ENCODE measurements at regions not wholly inside any gene's neighbourhood (a gene's known extent, or its start where the extent isn't known, plus 50 kb on each side); places are given as distances from the start of the nearest gene placed in this dataset.
"Not testable (repeated sequence)": the region's sequence is repeated elsewhere in the genome, so short reads cannot be mapped to it uniquely, and the experiment has no call there.

DNA sequence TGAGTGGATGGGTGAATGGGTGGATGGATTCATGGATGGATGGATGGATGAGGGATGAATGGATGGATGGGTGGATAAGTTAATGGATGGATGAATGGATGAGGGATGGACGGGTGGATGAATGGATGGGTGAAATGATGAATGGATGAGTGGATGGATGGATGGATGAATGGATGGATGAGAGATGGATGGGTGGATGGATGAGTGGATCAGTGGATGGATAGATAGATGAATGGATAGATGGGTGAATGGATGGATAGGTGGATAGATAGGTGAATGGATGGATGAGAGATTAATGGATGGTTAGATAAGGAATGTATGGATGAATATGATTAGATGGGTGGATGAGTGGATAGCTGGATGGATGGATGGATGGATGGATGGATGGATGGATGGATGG, 313.5 kb downstream of the NPHP4 start:
- no peaks in the 10 kb centered on the region for H3K9me3 ChIP-seq (ENCODE audit: severe bottlenecking)
- H3K4me3 ChIP-seq (ENCODE audit: low read depth, low read length), result no peak overlapping the region
- H3K36me3 ChIP-seq, result no peaks in the 10 kb centered on the region
- no peaks in the 10 kb centered on the region for H3K27me3 ChIP-seq (ENCODE audit: insufficient read depth, low read depth, severe bottlenecking)
- no peak for TF ChIP-seq CTCF (IDR thresholded peaks at IDR 0.05; ENCODE audit: low read depth, low read length)
- no peak overlapping the region for H3K27ac ChIP-seq
- no peak for DNase-seq

DNA sequence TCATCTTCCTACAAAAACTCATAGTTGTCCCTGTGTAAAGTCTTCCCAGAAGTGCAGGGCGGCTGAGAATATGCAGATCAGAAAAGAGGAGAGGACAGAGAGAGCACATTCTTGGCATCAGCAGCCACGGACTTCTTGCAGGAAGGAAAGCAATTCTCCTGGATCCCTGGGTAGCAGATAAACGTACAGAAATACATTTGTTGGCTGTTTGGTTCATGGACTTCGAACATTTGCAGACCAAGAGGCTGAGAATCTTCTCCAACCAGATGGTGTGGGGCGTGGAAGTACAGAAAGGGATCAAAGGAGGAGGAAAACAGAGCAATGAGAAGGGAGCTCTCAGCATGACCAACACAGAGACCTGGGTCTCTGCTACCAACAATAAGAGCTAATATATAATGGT, 319.9 kb downstream of the NPHP4 start:
- not testable (repeated sequence) for H3K36me3 ChIP-seq; H3K27ac ChIP-seq; H3K4me3 ChIP-seq (ENCODE audit: low read depth, low read length); DNase-seq; H3K27me3 ChIP-seq (ENCODE audit: insufficient read depth, low read depth, severe bottlenecking); H3K9me3 ChIP-seq (ENCODE audit: severe bottlenecking)

DNA sequence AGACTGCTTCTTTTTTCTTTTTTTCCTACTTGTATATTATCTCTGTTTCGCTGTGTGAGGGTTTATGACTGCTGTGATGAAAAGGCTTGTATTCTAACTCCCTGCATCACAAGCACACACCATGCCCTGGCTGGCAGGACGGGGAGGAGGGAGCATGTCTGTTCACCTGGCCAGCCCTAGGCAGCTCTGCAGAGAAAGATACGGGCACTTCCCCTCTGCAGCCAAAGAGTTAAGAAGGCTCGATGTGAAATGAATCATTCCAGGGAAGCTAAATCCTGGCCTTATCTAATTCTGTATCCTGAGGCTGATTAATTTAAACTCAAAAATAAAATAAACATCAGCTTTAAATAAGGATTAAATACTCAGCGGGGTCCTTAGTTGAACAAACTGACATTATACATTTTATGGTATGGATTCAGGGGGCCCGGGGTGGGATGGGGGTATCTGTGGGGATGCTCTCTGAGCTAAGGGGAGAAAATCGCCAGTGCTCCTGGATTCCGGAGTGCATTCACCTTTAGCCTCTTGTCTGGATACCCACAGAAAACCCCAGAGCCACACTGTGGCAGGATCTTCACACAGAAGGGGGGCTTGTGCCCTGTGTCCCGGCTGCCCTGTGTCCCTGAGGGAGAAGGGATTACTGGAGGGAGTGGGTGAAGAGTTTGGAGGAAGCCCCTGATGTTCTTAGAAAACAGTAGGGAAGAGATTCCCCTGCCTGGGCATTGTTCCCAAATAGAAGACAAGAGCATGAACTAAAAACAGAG, 321.5 kb downstream of the NPHP4 start:
- H3K27me3 ChIP-seq (ENCODE audit: insufficient read depth, low read depth, severe bottlenecking), result no peaks in the 10 kb centered on the region
- no peaks in the 10 kb centered on the region for H3K36me3 ChIP-seq
- no peak for DNase-seq
- no peak overlapping the region for H3K27ac ChIP-seq
- no peak for TF ChIP-seq CTCF (IDR thresholded peaks at IDR 0.05; ENCODE audit: low read depth, low read length)
- no peak overlapping the region for H3K4me3 ChIP-seq (ENCODE audit: low read depth, low read length)
- H3K9me3 ChIP-seq (ENCODE audit: severe bottlenecking), result no peaks in the 10 kb centered on the region

DNA sequence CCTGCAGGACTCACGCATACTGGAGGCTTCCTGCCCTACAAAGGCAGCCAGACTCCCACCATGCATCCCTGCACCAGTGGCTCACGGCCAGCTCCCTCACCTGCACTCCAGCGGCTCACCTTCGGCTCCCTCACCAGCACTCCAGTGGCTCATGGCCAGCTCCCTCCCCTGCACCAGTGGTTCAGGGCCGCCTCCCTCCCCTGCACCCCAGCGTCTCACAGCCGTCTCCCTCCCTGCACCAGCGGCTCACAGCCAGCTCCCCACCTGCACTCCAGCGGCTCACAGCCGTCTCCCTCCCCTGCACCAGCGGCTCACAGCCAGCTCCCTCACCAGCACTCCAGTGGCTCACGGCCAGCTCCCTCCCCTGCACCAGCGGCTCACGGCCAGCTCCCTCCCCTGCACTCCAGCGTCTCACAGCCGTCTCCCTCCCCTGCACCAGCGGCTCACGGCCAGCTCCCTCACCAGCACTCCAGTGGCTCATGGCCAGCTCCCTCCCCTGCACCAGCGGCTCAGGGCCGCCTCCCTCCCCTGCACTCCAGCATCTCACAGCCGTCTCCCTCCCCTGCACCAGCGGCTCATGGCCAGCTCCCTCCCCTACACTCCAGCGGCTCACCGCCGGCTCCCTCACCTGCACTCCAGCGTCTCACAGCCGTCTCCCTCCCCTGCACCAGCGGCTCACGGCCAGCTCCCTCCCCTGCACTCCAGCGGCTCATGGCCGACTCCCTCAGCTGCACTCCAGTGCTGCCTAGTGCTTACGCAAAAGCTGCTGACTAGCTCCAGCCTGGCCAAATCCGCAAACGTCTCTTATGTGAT, 324.5 kb downstream of the NPHP4 start:
- Histone ChIP-seq H3K27me3 (ENCODE audit: insufficient read depth, low read depth, severe bottlenecking) (no peaks in the 10 kb centered on the region), H3K9me3 (ENCODE audit: severe bottlenecking) (no peaks in the 10 kb centered on the region), H3K27ac (no peak overlapping the region), H3K36me3 (no peaks in the 10 kb centered on the region), H3K4me3 (ENCODE audit: low read depth, low read length) (no peak overlapping the region)
- no peak for TF ChIP-seq CTCF (IDR thresholded peaks at IDR 0.05; ENCODE audit: low read depth, low read length)
- DNase-seq, result no peak

DNA sequence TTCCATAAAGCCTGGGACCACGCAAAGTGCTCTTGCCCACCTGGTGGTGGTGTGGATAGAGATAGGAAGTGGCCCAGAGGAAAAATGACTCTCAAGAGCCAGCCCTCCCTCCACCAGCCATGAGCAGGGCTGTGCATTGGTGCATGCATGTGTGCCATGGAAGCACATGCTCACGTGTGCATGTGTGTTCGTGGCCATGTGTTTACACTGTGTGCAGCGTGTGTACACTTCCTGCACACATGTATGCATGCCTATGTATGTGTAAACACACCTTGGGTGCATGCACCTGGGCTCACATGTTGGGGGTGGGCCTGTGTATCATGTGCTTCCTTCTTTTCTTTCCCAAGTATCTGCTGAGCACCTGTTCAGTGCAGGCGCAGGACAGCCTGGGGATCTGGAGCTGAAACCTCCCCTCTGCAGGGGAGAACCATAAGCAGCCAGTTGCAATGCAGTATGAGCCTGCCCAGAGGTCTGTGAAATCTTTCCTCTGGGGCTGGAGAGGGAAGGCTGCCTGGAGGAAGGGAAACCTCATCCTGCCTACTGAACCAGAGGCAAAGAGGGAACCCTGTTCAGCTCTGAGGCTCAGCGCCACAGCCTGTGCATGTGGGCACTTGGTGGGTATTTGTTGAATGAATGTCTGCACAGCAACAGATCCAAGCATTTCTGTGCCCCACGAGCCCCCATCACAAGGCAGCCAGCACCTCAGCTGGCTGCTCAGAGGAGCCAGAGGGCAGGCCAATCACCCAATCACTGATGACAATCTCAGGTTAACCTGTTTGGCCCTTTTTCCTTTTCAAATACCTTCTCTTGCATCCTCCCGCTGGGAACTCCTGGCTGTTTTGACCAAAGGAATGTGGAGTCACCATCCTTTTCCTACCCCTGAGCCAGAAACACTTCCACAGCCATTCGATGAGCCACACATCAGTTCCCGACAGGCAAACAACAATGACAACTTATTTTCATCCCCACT, 327.0 kb downstream of the NPHP4 start:
- H3K9me3 ChIP-seq (ENCODE audit: severe bottlenecking), result no peaks in the 10 kb centered on the region
- DNase-seq, result no peak
- H3K27ac ChIP-seq, result no peak overlapping the region
- no peaks in the 10 kb centered on the region for H3K36me3 ChIP-seq
- no peak for TF ChIP-seq CTCF (IDR thresholded peaks at IDR 0.05; ENCODE audit: low read depth, low read length)
- H3K27me3 ChIP-seq (ENCODE audit: insufficient read depth, low read depth, severe bottlenecking), result no peaks in the 10 kb centered on the region
- no peak overlapping the region for H3K4me3 ChIP-seq (ENCODE audit: low read depth, low read length)
